ENCODE measurements at regions not wholly inside any gene's neighbourhood (a gene's known extent, or its start where the extent isn't known, plus 50 kb on each side); places are given as distances from the start of the nearest gene placed in this dataset.

DNA sequence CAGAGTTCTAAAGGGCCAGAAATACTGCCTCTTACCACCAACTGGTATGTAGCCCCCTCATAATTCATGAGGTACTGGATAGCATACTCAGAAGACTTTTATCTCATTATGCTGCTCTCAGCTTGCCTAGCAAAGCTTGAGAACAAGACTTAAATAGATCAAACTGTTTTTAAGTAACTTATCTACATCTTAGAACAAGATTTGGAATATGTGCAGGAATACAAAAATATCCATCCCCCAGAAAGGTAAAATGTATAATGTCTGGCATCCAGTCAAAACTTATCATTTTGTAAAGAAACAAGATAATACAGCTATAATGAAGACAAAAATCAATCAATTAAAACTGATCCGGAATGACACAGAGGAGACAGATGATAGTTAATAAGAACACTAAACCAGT, 400.4 kb upstream of the TGFBR2 start:
- TF ChIP-seq, protein P1, sequence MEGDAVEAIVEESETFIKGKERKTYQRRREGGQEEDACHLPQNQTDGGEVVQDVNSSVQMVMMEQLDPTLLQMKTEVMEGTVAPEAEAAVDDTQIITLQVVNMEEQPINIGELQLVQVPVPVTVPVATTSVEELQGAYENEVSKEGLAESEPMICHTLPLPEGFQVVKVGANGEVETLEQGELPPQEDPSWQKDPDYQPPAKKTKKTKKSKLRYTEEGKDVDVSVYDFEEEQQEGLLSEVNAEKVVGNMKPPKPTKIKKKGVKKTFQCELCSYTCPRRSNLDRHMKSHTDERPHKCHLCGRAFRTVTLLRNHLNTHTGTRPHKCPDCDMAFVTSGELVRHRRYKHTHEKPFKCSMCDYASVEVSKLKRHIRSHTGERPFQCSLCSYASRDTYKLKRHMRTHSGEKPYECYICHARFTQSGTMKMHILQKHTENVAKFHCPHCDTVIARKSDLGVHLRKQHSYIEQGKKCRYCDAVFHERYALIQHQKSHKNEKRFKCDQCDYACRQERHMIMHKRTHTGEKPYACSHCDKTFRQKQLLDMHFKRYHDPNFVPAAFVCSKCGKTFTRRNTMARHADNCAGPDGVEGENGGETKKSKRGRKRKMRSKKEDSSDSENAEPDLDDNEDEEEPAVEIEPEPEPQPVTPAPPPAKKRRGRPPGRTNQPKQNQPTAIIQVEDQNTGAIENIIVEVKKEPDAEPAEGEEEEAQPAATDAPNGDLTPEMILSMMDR (IDR thresholded peaks at IDR 0.05): no peak
- TF ChIP-seq POLR2A (IDR thresholded peaks at IDR 0.05): no peak
